Stimulated activated CD8-positive, alpha-beta memory T cell treated with anti-CD3 and anti-CD28 coated beads, Interleukin-4, amount 100 ng/mL, for 1 hour (primary cell): ENCODE measurements at regions not wholly inside any gene's neighbourhood (a gene's known extent, or its start where the extent isn't known, plus 50 kb on each side); places are given as distances from the start of the nearest gene placed in this dataset.
"Not testable (repeated sequence)": the region's sequence is repeated elsewhere in the genome, so short reads cannot be mapped to it uniquely, and the experiment has no call there.

Source experiments
- DNase-seq, 2 donors: peaks; one replicate each; pipeline ENCODE4 v3.0.0-alpha.2; 2020; ENCODE audit warnings: low read depth in 2 of 2, low spot score in 1 of 2

GRCh38 chr13:59373341-59373740 is 790.4 kb downstream of the DIAPH3 start:
- DNase-seq: no peak

- no peak for DNase-seq
Observed at GRCh38 chr13:59374691-59375090, 789.0 kb downstream of the DIAPH3 start.

DNA sequence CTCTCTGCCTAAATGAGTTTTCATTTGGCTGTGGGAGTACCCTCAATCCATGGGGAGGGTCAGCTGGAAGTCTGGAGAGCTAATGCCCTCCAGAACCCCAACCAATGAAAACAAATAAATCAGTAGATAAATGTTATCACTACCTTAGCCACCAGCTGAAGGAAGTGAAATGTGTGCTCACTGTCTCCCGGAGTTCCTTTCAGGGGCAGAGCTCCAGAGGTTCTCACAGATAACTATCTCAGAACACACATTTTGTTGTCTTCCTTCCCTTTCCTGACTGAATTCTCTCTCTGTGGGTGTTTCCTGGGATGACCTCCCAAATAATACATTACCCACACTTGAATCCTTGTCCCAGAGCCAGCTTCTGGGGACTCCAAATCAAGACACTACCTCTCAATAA is 779.6 kb downstream of the DIAPH3 start:
- no peak for DNase-seq

- DNase-seq: peak in 1 of 2 donors; percentile 17
Observed at GRCh38 chr13:59391696-59392095, 772.0 kb downstream of the DIAPH3 start.

DNA sequence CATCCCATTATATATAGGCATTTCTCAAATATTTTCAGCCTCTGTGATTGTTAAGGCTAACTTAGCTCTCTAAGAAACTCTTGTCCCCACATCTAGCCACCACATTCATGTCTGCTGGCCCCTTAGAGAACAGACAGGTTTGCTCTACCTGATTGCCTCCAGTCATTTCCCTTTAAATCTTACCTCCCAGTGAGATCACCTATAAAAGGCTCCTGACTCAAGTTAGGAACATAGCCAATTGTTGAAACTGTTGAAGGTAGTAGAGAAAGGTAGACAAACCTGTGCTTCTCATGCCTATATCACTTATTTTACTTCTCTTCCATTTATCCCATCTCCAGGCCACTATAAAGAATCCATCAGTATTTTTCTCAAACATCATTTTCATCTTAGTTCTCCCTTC is 771.4 kb downstream of the DIAPH3 start:
- DNase-seq: no peak

DNA sequence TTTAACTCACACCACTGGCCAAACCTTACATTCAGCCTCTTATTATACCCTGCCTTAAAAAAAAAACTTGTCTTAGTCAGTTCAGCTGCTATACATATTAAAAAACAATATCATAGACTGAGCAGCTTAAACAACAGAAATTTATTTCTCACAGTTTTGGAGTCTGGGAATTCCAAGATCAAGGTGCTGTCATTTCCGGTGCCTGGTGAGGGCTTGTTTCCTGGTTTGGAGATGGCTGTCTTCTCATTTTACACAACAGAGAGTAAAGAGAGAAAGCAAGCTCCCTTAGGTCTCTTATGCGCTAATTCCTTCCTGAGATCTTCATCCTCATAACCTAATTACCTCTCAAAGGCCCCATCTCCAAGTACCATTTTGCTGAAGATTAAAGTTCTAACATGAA is 769.2 kb downstream of the DIAPH3 start:
- DNase-seq: no peak

DNA sequence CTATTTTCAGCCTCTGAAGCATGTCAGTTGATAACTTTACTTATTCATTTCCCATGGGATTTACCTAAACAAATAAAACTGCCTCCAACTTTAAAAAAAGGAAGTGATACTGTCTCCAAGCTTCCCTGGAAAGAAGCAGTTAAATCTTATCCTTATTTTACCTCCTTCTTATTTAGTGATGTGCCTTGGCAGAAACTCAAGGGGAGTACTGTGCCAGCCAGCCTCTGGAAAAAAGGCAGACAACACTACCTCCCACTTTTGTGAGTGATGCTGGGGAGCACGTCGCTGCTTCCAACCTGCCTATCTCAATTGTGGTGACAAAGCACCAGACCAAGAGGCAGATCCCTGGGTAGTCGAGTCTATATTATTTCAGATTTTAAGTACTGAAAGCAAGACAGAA is 765.6 kb downstream of the DIAPH3 start:
- DNase-seq: no peak

DNA sequence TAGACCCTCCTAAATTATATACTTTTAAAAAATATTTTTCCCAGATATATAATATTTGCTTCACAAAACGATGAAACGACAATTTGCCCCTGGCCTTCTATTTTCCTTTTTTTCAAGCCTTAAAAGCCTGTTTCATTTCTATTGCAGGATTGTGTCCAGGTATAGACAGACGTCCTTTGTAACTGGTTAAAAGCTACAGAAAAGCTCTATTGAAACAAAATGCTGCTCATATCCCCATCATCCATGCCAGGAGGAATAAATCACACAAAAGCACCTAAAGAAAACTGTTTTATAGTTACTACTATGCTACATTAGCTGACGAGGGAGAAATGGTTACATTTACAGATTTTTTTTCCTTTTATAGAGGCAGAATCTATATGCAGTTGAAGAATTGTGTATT is 765.1 kb downstream of the DIAPH3 start:
- no peak for DNase-seq

DNA sequence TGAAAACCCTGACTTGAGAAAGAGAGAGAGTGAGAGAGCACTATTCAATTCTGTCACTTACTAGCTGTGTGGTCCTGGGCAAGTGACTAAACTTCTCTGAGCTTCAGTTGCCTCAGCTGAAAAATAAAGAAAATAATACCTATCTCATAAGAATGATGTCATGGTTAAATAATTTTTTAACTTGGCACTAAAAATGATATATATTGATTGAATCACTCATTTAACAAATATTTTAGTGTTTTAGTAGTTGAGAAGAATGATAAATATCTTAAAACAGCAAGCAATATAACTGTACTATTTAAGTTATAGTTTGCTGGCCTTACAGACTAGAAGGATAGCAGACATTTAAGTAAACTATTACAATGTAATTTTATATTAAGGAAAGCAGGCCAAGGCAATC is 764.2 kb downstream of the DIAPH3 start:
- DNase-seq: no peak

DNA sequence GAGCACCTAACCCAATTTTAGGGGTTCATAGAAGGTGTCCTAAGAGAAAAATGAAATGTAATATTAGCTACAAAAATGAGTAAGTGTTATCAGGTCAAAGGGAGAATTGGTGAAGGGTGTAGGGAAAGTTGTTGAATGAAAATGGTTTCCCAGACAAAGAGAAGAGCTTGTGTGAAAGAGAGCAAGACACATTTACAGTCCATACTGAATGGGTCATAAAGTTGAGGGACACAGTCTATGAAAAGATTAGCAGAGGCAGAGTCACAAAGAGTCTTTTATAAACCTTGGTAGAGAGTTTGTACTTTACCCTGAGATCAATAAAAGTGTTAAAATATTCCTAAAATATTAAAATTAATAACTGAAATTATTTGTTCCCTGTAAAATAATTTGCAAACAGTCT is 759.4 kb downstream of the DIAPH3 start:
- DNase-seq: no peak

DNA sequence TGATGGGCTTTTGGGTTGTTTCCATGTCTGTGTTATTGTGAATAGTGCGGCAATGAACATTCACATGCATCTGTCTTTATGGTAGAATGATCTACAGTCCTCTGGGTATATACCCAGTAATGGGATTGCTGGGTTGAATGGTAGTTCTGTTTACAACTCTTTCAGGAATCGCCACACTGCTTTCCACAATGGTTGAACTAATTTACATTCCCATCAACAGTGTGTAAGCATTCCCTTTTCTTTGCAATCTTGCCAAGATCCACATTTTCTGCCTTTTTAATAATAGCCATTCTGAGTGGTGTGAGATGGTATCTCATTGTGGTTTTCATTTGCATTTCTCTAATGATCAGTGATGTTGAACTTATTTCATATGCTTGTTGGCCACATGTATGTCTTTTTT is 756.5 kb downstream of the DIAPH3 start:
- not testable (repeated sequence) for DNase-seq

DNA sequence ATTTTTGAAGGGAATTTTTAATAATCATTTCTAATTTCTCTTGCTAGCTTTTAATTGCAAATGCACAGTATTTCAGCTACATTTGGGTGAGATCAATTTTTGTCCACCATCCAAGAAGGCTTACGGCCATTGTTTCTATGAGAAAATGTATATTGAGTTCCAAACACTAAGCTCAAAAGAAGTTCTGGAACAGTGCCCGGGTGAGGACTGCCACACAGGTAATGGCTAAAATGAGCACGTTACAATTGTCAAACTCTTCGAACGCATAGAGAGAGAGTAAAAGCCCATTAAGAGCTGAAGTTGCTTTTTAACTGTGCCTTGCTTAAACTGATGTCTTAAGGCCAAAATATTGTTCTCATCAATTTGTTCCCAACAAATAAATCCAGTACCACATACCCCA is 755.0 kb downstream of the DIAPH3 start:
- DNase-seq: no peak

- no peak for DNase-seq
Observed at GRCh38 chr13:59409211-59409610, 754.5 kb downstream of the DIAPH3 start.

DNA sequence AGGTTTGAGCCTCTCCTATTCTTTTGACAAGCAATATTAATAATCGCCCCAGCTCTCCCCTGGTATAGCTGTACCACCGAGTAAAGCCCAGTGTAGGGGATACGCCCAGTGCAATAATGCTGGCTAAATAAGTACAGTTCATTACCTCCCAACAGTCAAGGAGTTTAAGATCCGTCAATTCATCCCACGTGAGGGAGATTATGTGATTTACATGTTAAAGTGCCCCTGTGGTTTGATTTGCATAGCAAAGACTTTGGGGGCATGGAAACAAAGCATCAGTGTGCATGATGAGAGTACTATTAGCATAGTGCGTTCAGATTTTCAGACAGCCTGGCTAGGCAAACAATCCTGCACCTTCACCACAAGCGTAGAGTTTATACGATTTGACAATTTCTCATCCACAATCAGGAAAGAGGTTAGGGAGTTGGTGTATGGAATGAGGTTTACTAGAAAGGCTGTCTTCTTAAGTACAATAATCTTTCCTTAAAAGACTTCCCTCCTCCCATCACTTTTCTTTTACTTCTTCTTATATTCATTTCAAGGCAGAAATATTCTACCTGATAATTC is 754.0 kb downstream of the DIAPH3 start:
- no peak for DNase-seq

DNA sequence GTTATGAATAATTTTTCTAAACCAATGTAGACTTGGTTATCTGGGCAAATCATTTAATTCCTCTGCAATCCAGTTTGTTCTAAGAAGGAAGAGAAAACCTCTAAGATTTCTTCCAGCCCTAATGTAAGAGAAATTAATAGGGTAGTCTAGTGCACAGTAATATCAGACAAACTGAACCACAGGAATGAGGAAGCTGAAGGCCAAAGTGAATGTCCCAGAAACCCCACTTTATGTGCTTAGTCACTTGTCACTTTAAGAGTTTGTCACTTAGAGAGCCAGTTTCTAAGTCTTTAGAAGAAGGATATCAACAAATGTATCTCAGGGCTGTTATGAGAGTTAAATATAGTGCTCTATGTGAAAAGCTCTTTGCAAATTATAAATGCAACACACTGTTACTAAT is 750.6 kb downstream of the DIAPH3 start:
- DNase-seq: no peak

- DNase-seq: no peak
Observed at GRCh38 chr13:59414006-59414405, 749.7 kb downstream of the DIAPH3 start.

DNA sequence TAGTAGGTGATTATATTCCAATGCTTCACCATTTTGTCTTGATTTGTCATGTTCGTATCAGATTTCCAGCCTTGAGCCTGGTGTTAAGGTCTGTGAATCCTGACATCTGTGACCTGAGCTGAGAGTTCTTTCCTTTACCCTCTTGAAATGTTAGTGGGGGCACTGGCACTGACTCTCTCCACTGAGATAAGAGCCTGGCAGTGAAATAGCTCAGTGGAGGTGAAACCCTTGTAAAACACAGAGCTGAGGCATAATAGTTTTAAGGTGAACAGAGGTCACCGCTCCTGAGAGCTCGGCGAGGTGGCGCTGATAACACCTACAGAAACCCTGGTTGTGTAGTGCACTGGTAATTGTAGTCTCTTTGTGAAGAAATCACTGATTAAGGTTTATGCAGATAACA is 748.2 kb downstream of the DIAPH3 start:
- no peak for DNase-seq

DNA sequence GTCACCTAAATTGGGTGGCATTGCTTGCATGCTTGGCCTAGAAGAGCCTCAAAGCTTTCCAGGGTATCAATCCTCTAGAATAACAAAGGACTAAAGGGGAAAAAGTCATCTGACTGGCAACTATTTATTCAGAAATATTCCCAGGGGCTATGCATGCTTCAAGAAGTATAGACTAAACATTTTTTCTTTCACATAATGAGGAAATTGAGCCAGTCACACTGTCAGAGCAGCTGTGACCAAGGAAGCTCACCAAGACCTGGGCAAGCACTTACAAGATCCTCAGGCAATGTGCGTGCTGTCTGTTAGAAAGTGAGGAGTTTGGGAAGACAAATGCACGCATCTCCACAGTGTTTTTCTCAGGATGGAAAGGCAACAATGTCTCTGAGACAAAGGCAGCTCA is 747.2 kb downstream of the DIAPH3 start:
- no peak for DNase-seq

DNA sequence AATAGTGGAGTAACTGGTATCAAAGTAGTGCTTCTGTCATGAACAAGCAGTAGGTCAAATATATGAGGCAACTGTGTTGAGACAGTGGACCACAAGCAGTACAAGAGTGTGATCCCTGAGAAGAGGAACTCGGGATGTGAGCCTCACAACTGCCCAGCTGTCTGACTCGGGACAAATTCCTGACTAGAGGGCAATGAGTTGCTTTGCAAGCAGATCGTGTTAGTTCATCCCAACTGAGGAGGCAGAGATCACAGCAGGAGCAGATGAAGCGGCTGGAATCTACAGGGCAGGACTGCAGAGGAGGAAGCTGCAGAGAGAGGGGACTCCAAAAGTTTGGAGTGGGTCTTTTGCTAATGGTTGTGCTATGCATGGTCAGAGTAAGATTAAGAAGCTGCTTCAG is 741.1 kb downstream of the DIAPH3 start:
- no peak for DNase-seq

DNA sequence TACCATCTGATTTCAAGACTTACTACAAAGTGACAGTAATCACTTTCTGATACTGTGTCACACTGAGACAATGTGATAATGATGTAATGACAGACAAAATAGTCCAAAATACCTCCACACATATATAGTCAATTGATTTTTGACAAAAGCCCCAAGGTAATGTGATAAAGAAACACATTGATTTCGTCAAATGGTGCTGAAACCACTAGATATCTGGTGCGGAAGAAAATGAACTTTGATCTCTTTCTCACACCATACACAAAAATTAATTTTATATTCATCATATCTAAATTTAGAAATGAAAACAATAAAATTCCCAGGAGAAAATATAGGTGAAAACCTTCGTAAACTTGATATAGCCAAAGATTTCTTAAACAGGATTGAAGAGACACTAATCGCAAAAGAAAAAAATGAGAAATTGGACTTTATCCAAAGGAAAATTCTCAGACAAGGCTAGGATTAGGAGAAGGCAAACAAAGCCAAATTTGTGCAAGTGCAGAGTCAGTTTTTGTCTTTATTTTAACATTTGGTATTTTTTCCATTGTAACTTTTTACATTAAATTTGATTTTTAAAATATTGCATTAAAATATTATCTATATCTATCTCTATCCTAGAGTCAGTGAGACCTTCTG is 739.9 kb downstream of the DIAPH3 start:
- no peak for DNase-seq

DNA sequence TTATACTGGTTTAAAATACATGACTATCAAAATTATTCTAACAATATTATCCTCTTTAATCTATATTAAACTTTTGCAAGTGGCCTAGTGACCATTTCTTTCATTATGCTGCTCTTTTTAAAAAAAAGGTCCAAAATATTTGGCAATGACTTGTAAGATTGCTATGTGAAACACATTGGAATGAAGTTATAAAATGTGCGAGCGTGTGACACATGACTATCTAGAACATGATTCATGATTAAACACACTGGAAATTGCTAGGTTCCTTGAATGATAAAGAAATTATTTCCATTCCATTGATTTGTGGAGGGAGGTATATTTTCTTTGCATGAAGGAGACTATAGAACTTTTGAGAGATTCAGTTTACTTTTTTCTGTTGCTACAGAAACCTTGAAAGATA is 739.1 kb downstream of the DIAPH3 start:
- no peak for DNase-seq

DNA sequence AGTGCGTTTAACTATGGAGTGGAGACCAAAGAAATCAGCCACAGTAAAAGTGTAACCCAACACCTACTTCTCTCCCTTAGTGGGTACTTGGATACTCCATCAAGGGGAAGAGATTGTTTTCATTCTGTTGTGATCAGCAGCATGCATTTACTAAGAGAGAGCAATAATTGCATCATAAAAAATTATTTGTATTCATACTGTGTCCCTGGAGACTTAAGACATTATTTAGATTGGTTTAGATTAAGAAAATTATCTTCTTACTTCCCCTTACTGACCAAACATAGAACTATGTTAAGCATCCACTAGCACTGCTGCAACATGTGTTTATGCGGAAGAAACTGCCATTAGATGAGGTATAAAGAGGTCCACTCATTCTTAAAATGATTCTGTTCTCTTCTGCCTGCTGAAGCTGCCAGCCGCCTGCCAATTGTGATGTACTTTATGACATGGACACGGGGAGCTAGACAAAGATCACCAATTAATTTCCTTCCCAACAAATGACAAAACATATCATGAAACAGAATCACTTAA is 738.5 kb downstream of the DIAPH3 start:
- DNase-seq: no peak

DNA sequence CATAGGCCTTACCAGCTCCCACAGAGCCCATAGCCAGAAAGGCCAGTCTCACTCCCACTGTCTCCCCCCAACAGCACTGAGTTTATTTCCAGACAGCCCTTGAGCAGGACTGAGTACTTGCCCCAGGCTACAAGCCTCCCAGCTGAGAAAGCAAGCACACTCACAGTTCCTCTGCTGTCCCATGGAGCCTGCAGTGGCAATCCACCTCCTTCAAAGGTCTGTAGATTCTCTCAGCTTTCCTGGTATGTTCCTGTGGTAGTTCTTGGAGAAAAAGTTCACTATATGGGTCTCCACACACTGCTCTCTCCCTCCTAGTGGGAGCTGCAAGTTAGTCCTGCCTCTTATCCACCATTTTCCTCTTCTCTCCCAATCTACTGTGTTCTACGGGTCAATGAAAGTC is 728.7 kb downstream of the DIAPH3 start:
- DNase-seq: no peak
